GM10266 (cell line): ENCODE measurements at regions not wholly inside any gene's neighbourhood (a gene's known extent, or its start where the extent isn't known, plus 50 kb on each side); places are given as distances from the start of the nearest gene placed in this dataset.

Source experiments
- DNase-seq: peaks from one replicate; pipeline ENCODE4 v3.0.0; 2012; ENCODE audit errors: extremely low spot score
- CTCF ChIP-seq: IDR thresholded peaks from 2 replicates; pipeline ENCODE4 v1.5.1; 2012; ENCODE audit warnings: mild to moderate bottlenecking, low read depth; ENCODE audit not compliant: control insufficient read depth, insufficient read depth; ENCODE audit errors: missing control alignments

DNA sequence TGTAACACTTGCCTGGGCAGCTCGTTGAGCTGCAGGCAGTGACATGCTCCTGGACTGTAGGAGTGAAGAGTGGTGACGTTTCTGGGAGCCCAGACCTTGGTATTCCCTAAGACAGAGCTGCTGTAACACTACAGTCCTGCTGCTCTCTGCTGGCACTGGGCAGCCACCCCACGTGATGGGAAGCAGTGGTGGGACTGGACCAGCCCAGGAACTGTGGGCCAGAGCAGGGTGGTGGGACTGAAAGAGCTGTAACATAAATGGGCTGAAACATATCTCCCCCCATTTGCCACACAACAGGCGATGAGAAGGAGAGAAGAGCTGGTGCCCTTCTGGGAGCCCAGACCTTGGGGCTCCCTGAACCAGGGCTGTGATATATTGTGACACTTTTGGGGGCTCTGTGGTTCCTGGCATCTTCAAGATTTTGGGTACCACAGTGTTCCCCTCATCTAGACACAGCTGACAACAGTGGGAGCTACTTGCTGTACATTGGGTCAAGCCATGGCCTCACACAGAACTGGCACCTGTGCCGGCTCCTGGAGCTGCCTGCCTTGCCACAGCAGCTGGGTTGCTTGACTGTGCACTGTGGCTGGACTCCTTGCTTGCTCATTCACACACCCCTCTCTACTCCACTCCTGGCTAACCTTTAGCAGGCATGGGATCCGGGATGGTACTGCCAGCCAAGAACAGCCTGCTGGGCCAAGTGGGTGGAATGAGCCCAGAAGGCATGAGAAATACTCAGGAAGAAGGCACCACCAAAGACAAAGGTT is 161.3 kb upstream of the PCDH15 start:
- no peak for DNase-seq
- no peak for TF ChIP-seq CTCF

DNA sequence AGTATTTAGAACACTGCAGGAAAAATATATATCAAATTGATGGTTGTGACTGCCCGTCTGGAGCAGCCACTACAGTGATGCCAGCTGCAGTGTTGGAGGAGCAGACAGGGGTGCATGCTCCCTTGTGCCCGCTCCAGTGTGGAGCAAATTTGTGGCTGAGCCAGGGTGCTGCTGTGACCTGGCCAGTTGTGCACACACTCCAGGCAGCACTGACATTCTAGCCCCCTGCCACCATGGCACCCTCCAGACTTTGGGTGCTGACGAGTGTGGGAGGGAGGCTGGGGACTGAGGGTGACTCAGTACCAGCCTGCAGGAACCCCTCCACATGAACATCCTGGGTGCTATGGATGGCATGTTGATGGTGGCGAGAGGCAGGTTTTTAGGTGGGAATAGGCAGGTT is 160.0 kb upstream of the PCDH15 start:
- TF ChIP-seq CTCF, result no peak
- no peak for DNase-seq

DNA sequence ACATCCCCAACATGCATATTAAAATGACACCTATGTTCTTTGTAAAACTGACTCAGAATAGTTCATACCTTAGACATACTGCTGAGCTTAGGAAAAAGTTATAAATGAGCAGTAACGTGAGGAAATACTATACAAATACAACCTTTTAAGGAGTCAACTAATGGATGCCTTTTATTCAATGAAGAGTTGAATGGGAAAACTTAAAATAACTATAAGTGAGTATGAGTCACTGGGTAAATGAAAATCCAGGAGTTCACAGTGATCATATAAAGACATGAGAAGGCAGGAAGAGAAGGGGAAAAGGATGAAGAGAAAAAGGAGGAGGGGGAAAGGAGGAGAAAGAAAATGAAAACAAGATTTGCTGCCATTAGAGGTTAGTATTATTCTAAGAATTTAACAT is 157.8 kb upstream of the PCDH15 start:
- no peak for DNase-seq
- no peak for TF ChIP-seq CTCF

DNA sequence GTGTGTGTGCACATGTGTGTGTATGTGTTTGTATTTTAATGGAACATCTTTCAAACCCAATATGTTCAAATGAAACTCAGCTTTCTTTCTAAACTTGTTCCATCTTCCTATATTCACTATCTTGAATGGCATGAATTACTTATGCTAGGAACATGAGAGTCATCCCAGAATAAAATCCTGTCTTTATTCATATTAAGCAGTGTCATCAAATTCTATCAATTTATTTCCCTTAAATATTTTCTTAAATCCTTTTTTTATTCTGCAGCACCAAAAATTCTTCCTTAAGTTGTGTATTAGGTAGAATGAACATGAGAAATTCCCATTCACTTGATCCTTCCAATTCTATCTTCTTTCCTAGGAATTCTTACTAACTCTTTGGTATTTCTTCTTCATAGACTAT is 146.6 kb upstream of the PCDH15 start:
- TF ChIP-seq CTCF, result no peak

GRCh38 chr10:54940418-54940817 is 139.4 kb upstream of the PCDH15 start:
- no peak for DNase-seq

More for the DNA sequence above, 146.6 kb upstream of the PCDH15 start:
- DNase-seq, result no peak

GRCh38 chr10:54914049-54914448 is 113.0 kb upstream of the PCDH15 start:
- DNase-seq, result no peak
- TF ChIP-seq CTCF, result no peak

More at GRCh38 chr10:54940418-54940817, 139.4 kb upstream of the PCDH15 start:
- TF ChIP-seq CTCF, result peak; percentile 32

- DNase-seq, result no peak
- TF ChIP-seq CTCF, result no peak
Measured at GRCh38 chr10:54909165-54909564, 108.1 kb upstream of the PCDH15 start.
